ENCODE measurements at regions not wholly inside any gene's neighbourhood (a gene's known extent, or its start where the extent isn't known, plus 50 kb on each side); places are given as distances from the start of the nearest gene placed in this dataset.

DNA sequence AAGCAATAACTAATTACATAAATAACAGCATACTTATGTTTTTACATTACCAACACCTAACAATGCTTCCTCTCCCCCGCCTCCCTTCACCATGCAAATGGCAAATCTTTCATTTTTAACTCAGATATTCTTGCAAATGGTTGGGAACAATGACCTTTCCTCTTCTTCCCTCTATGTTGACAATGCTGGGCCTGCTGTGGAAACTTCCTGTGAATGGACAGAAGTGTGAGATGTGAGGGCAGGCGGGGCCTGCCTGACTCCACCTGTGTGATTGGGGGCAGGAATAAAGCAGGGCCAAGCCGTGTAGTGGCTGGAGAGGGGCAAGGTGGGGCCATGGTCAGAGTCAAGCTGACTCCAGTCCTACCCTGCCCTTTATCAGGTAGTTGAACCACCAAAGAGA, 289.6 kb downstream of the RPS6KC1 start:
- WGBS (ENCODE audit: low lambda C conversion rate): 28% methylated on average over 3 of the region's 3 CpGs
- POLR2A ChIA-PET: no interaction called here
- no peaks in the 10 kb centered on the region for H3K4me1 ChIP-seq (ENCODE audit: control insufficient read depth in 1 of 2, insufficient read depth in 2 of 2, low read depth in 1 of 2, low read length in 1 of 2)
- no peaks in the 10 kb centered on the region for H3K79me2 ChIP-seq (ENCODE audit: insufficient read depth)
- TF ChIP-seq, protein P1, sequence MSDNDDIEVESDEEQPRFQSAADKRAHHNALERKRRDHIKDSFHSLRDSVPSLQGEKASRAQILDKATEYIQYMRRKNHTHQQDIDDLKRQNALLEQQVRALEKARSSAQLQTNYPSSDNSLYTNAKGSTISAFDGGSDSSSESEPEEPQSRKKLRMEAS (IDR thresholded peaks at IDR 0.05; ENCODE audit: low read depth): no peak
- TF ChIP-seq, protein P2, sequence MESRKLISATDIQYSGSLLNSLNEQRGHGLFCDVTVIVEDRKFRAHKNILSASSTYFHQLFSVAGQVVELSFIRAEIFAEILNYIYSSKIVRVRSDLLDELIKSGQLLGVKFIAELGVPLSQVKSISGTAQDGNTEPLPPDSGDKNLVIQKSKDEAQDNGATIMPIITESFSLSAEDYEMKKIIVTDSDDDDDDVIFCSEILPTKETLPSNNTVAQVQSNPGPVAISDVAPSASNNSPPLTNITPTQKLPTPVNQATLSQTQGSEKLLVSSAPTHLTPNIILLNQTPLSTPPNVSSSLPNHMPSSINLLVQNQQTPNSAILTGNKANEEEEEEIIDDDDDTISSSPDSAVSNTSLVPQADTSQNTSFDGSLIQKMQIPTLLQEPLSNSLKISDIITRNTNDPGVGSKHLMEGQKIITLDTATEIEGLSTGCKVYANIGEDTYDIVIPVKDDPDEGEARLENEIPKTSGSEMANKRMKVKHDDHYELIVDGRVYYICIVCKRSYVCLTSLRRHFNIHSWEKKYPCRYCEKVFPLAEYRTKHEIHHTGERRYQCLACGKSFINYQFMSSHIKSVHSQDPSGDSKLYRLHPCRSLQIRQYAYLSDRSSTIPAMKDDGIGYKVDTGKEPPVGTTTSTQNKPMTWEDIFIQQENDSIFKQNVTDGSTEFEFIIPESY (IDR thresholded peaks at IDR 0.05; ENCODE audit: borderline replicate concordance, low read depth): no peak
- TF ChIP-seq EP300 (IDR thresholded peaks at IDR 0.05; ENCODE audit: borderline replicate concordance in 1 of 2, low read depth in 1 of 2, low read length in 1 of 2): no peak
- H2AFZ ChIP-seq (ENCODE audit: low read depth): no peak overlapping the region
- H3K27me3 ChIP-seq (ENCODE audit: insufficient read depth): no peaks in the 10 kb centered on the region
- H4K20me1 ChIP-seq (ENCODE audit: insufficient read depth): no peaks in the 10 kb centered on the region
- no peak for DNase-seq
- no peaks in the 10 kb centered on the region for H3K9me2 ChIP-seq
- no peak overlapping the region for H3K4me2 ChIP-seq
- H3K9me3 ChIP-seq: no peaks in the 10 kb centered on the region
- no peaks in the 10 kb centered on the region for H3K36me3 ChIP-seq (replicated peaks in 1 of 2; ENCODE audit: control insufficient read depth in 1 of 2, insufficient read depth in 2 of 2, low read length in 1 of 2)
- no peak overlapping the region for H3K9ac ChIP-seq
- no peak overlapping the region for H3K27ac ChIP-seq (ENCODE audit: low read depth in 2 of 2, low read length in 1 of 2)
- CTCF ChIA-PET: no interaction called here
- no peaks in the 10 kb centered on the region for H3F3A ChIP-seq (replicated peaks; ENCODE audit: insufficient read depth)
- H3K4me3 ChIP-seq (ENCODE audit: low read depth in 2 of 2, low read length in 1 of 2): no peak overlapping the region

DNA sequence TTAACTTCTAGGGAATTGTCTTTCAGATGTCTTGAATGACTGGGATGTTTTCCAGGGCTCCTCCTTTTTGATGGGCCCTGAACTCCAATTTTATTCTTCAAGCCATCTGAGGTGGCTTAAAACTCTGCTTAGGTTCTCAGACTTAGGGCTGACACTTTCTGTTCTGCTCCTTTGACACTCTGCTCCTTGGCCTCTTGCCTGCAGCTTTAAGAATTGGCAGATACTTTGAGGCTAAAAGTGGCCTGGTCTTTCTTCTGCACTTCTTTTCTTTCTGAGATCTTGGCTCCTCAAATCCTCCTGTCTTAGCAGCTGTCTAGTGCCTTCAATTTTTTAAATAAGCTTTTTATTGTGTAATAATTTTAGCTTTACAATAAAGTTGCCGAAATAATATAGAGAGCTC, 294.6 kb downstream of the RPS6KC1 start:
- Histone ChIP-seq H3K4me2 (no peak overlapping the region), H3K4me1 (ENCODE audit: control insufficient read depth in 1 of 2, insufficient read depth in 2 of 2, low read depth in 1 of 2, low read length in 1 of 2) (no peaks in the 10 kb centered on the region; a peak in 1 of 4 replicates), H3K27me3 (ENCODE audit: insufficient read depth) (no peaks in the 10 kb centered on the region), H3K9me3 (no peaks in the 10 kb centered on the region), H3K27ac (ENCODE audit: low read depth in 2 of 2, low read length in 1 of 2) (no peak overlapping the region), H3F3A (replicated peaks; ENCODE audit: insufficient read depth) (no peaks in the 10 kb centered on the region), H3K9ac (no peak overlapping the region), H3K36me3 (replicated peaks in 1 of 2; ENCODE audit: control insufficient read depth in 1 of 2, insufficient read depth in 2 of 2, low read length in 1 of 2) (no peaks in the 10 kb centered on the region), H3K79me2 (ENCODE audit: insufficient read depth) (no peaks in the 10 kb centered on the region), H3K9me2 (no peaks in the 10 kb centered on the region), H4K20me1 (ENCODE audit: insufficient read depth) (no peaks in the 10 kb centered on the region), H2AFZ (ENCODE audit: low read depth) (no peak overlapping the region), H3K4me3 (ENCODE audit: low read depth in 2 of 2, low read length in 1 of 2) (no peak overlapping the region)
- POLR2A ChIA-PET: no interaction called here
- 53% methylated on average over 1 of the region's 1 CpG for WGBS (ENCODE audit: low lambda C conversion rate)
- DNase-seq: no peak
- CTCF ChIA-PET: interaction anchor here (0.6 kb wide), 1 partner anchor 748 kb away, joined by 3 read pairs; no protein-coding TSS in a partner anchor
- TF ChIP-seq MEF2A (IDR thresholded peaks at IDR 0.05; ENCODE audit: borderline replicate concordance, low read depth) (no peak), NRF1 (IDR thresholded peaks at IDR 0.05; ENCODE audit: low read depth, low read length) (no peak), JUND (IDR thresholded peaks at IDR 0.05) (no peak)
- TF ChIP-seq, protein P3, sequence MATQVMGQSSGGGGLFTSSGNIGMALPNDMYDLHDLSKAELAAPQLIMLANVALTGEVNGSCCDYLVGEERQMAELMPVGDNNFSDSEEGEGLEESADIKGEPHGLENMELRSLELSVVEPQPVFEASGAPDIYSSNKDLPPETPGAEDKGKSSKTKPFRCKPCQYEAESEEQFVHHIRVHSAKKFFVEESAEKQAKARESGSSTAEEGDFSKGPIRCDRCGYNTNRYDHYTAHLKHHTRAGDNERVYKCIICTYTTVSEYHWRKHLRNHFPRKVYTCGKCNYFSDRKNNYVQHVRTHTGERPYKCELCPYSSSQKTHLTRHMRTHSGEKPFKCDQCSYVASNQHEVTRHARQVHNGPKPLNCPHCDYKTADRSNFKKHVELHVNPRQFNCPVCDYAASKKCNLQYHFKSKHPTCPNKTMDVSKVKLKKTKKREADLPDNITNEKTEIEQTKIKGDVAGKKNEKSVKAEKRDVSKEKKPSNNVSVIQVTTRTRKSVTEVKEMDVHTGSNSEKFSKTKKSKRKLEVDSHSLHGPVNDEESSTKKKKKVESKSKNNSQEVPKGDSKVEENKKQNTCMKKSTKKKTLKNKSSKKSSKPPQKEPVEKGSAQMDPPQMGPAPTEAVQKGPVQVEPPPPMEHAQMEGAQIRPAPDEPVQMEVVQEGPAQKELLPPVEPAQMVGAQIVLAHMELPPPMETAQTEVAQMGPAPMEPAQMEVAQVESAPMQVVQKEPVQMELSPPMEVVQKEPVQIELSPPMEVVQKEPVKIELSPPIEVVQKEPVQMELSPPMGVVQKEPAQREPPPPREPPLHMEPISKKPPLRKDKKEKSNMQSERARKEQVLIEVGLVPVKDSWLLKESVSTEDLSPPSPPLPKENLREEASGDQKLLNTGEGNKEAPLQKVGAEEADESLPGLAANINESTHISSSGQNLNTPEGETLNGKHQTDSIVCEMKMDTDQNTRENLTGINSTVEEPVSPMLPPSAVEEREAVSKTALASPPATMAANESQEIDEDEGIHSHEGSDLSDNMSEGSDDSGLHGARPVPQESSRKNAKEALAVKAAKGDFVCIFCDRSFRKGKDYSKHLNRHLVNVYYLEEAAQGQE (IDR thresholded peaks at IDR 0.05; ENCODE audit: low read depth, low read length): no peak
- TF ChIP-seq, protein P2 (IDR thresholded peaks at IDR 0.05; ENCODE audit: borderline replicate concordance, low read depth): no peak

All from SK-N-SH (cell line).